ENCODE measurements at regions not wholly inside any gene's neighbourhood (a gene's known extent, or its start where the extent isn't known, plus 50 kb on each side); places are given as distances from the start of the nearest gene placed in this dataset.

GRCh38 chr1:221117133-221117532 is 237.9 kb downstream of the HLX start:
- Histone ChIP-seq H3K4me1 (no peaks in the 10 kb centered on the region), H3K4me3 (no peak overlapping the region), H3K27me3 (no peaks in the 10 kb centered on the region), H3K9me3 (no peaks in the 10 kb centered on the region), H3K27ac (no peak overlapping the region), H3K36me3 (no peaks in the 10 kb centered on the region)
- TF ChIP-seq POLR2A (IDR thresholded peaks at IDR 0.05): no peak
- no peak for TF ChIP-seq CTCF (IDR thresholded peaks at IDR 0.05)
- DNase-seq: no peak

GRCh38 chr1:221117548-221117951 is 238.3 kb downstream of the HLX start:
- Histone ChIP-seq H3K4me1 (no peaks in the 10 kb centered on the region), H3K27ac (no peak overlapping the region), H3K36me3 (no peaks in the 10 kb centered on the region), H3K27me3 (no peaks in the 10 kb centered on the region), H3K4me3 (no peak overlapping the region), H3K9me3 (no peaks in the 10 kb centered on the region)
- DNase-seq: no peak
- TF ChIP-seq POLR2A (IDR thresholded peaks at IDR 0.05) (no peak), CTCF (IDR thresholded peaks at IDR 0.05) (no peak)

- no peaks in the 10 kb centered on the region for H3K4me1 ChIP-seq
- no peak for DNase-seq
- H3K9me3 ChIP-seq: no peaks in the 10 kb centered on the region
- no peaks in the 10 kb centered on the region for H3K36me3 ChIP-seq
- no peak for TF ChIP-seq CTCF (IDR thresholded peaks at IDR 0.05)
- TF ChIP-seq POLR2A (IDR thresholded peaks at IDR 0.05): no peak
- H3K27me3 ChIP-seq: no peaks in the 10 kb centered on the region
- no peak overlapping the region for H3K4me3 ChIP-seq
- no peak overlapping the region for H3K27ac ChIP-seq
Observed at GRCh38 chr1:221118176-221118937, 239.1 kb downstream of the HLX start.

- Histone ChIP-seq H3K4me3 (no peak overlapping the region), H3K9me3 (no peaks in the 10 kb centered on the region), H3K27me3 (no peaks in the 10 kb centered on the region), H3K4me1 (no peaks in the 10 kb centered on the region), H3K36me3 (no peaks in the 10 kb centered on the region), H3K27ac (no peak overlapping the region)
- DNase-seq: no peak
- no peak for TF ChIP-seq CTCF (IDR thresholded peaks at IDR 0.05)
- no peak for TF ChIP-seq POLR2A (IDR thresholded peaks at IDR 0.05)
Observed at GRCh38 chr1:221118938-221119320, 239.7 kb downstream of the HLX start.

GRCh38 chr1:221122501-221122900 is 243.3 kb downstream of the HLX start:
- Histone ChIP-seq H3K27ac (no peak overlapping the region), H3K4me3 (no peak overlapping the region), H3K36me3 (no peaks in the 10 kb centered on the region), H3K27me3 (no peaks in the 10 kb centered on the region), H3K4me1 (no peaks in the 10 kb centered on the region), H3K9me3 (no peaks in the 10 kb centered on the region)
- no peak for TF ChIP-seq POLR2A (IDR thresholded peaks at IDR 0.05)
- no peak for TF ChIP-seq CTCF (IDR thresholded peaks at IDR 0.05)
- DNase-seq: no peak

GRCh38 chr1:221125976-221126375 is 246.7 kb downstream of the HLX start:
- no peaks in the 10 kb centered on the region for H3K36me3 ChIP-seq
- TF ChIP-seq POLR2A (IDR thresholded peaks at IDR 0.05): no peak
- TF ChIP-seq CTCF (IDR thresholded peaks at IDR 0.05): no peak
- H3K4me3 ChIP-seq: no peak overlapping the region
- no peaks in the 10 kb centered on the region for H3K27me3 ChIP-seq
- H3K27ac ChIP-seq: no peak overlapping the region
- DNase-seq: no peak
- H3K4me1 ChIP-seq: no peaks in the 10 kb centered on the region
- H3K9me3 ChIP-seq: no peaks in the 10 kb centered on the region

Measured in Peyer's patch (tissue), 4 donors.